GM12874 (cell line): ENCODE measurements at regions not wholly inside any gene's neighbourhood (a gene's known extent, or its start where the extent isn't known, plus 50 kb on each side); places are given as distances from the start of the nearest gene placed in this dataset.

Experiments
- CTCF ChIP-seq: IDR thresholded peaks from 2 replicates; pipeline ENCODE4 v1.5.1; 2011; ENCODE audit warnings: low read depth, mild to moderate bottlenecking, control low read depth, low read length, moderate library complexity; ENCODE audit not compliant: insufficient read depth

GRCh38 chr3:106447723-106448301 lies 579.0 kb upstream of the CBLB start:
- no peak for TF ChIP-seq CTCF

- TF ChIP-seq CTCF = no peak
Measured at GRCh38 chr3:106452096-106452495, 583.3 kb upstream of the CBLB start.

GRCh38 chr3:106454497-106454896 lies 585.7 kb upstream of the CBLB start:
- TF ChIP-seq CTCF = no peak

- no peak for TF ChIP-seq CTCF
Measured at GRCh38 chr3:106457281-106458180, 588.7 kb upstream of the CBLB start.

GRCh38 chr3:106458952-106459351 lies 590.1 kb upstream of the CBLB start:
- no peak for TF ChIP-seq CTCF

GRCh38 chr3:106466881-106467280 lies 598.1 kb upstream of the CBLB start:
- TF ChIP-seq CTCF = no peak

- TF ChIP-seq CTCF = no peak
Measured at GRCh38 chr3:106473576-106474475, 605.0 kb upstream of the CBLB start.
